GM21723 (cell line): ENCODE measurements at regions not wholly inside any gene's neighbourhood (a gene's known extent, or its start where the extent isn't known, plus 50 kb on each side); places are given as distances from the start of the nearest gene placed in this dataset.
"Not testable (repeated sequence)": the region's sequence is repeated elsewhere in the genome, so short reads cannot be mapped to it uniquely, and the experiment has no call there.

Source experiments
- ATAC-seq: cut with Tn5 transposase; IDR thresholded peaks from one replicate; pipeline ENCODE4 v1.9.1; 2021; ENCODE audit warnings: mild to moderate bottlenecking, moderate library complexity; ENCODE audit not compliant: unreplicated experiment

DNA sequence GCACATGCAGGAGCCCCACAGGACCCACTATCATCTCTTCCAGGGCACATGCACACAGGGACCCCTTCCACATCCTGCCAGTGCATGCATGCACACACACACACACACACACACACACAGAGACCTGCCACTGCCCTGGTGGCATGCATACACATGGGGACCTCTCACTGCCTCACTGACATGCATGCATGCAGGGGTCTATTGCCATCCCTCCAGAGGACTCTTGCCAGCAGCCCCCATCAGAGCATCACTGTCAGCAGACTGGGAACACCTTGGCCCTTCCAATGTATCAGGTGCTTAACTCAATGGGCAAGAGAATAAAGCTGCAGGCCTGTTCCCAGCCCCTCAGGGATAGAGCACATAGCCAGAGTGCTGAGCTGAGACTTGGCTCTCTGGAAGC lies 433.6 kb upstream of the PPP1R2C start:
- ATAC-seq = no peak

DNA sequence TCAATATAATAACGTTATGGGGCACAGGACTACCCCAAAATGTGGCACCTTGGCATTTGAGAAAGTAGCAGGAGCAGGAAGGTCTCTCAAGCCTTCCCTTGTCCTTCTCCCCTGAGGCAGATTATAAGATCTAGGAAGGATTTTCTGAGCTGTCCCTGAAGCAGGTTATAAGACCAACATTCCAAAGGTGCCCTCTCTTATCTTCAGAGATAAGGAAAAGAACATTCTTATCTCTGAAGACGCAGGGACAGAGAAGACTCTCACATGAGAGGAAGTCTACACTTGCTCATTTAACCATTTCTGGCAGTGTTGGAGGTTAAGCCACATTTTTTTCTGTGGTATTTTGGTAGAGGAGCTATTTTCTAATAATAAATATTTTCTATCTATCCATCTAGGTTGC lies 437.9 kb upstream of the MAOA start:
- ATAC-seq = no peak

DNA sequence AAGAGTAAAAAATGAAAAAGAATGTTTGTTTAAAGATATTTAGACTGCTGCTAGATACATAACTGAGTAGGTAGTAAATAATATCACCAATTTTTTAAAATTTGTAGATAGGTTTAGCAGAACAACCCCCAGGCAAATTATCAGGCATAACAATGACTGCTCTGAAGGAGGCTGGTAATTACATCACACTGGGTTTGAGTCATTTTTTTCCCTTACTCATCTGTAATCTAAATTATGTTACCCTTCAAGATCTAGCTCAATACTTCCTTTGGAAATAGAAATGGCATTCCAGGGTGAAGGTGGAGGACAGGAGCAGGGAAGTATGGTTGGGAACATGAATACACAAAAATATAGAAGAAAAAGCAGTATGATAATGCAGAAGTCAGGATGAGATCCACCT lies 431.6 kb upstream of the MAOA start:
- no peak for ATAC-seq

DNA sequence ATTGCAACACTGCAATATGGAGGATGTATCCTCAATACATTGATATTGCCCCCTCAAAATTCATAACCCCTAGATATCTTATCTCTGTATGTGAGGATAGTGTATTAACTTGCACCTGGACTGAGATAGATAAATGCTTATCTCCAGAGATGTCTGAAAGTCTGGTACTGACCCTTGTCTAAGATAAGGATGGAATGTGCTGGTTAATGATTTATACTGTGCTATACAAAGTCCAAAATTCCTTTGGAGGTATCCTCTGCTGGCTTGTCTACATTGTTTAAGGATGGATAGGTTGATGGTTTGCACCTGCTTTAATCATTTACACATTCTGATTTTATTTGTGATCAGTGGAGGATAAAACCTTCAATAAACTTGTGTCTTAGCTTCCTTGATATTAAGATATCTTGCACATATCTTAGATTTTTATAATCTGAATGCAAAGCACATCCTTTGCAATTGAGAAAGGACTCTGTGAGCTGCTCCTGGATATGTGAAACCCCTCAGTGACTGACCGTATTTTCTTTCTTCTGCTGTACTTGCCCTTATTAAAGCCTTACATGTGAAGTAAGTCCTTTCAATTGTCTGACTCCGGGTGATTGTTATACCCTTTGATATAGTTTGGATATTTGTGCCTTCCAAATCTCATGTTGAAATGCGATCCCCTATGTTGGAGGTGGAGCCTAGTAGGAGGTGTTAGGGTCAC lies 430.3 kb upstream of the MAOA start:
- no peak for ATAC-seq

DNA sequence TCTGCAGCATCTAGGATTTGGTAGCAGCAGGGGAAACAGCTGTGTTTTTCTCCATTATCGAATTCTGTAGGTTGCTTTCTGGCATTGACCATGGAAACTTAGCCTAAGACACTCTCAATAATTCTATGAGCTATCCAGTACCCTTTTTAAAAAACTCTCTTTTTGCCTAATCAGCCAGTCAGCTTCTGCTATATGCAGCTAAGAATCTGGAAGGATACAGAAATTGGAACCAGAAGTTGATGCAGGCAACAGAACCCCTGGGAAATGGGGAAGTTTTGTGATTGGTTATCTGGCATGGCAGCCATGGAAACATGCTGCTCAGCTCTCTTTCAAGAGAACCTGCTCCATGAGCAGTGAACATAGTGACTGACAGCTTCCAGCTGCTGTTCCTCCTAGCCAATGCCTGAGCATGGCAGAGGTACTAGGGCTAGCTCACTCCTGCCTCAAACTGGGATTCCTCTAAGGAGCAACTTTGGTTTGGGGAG lies 417.6 kb upstream of the MAOA start:
- ATAC-seq = no peak

DNA sequence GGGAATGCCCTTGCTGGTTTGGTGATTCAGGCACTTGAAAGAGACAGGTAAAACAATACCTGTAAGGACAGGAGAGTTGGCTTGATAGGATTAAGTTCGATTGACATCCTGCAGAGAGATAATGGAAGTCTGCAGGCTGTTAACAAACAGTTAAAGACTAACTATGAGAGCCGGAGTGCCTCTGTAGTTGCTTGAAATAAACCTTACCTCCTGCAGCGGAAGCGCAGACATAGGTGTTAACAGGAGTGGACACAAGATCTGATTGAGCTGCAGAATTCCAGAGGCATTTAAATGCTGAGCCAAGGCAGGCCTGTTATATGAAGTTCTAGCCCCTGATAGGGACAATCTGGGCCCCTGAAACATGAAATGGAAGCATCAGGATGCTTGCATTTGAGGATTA lies 416.7 kb upstream of the MAOA start:
- no peak for ATAC-seq

DNA sequence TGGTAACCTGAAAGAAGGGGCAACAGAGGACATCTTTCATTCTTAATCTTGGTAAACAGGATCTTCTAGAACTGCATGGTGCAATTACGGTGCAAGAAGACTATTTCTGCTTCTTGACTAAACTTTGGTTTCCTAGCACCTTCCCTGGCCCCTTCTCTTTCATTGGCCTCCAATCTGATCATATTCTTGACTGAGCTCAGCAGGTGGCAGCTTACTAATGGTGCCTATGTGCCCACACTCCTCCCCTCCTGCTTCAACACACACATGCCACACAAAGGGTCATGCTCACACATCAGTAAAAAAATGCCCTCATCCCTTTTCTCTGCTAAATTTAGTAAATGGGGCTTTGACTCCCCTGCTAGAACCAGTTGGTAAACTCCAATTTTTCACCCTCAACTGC lies 400.5 kb upstream of the MAOA start:
- no peak for ATAC-seq

DNA sequence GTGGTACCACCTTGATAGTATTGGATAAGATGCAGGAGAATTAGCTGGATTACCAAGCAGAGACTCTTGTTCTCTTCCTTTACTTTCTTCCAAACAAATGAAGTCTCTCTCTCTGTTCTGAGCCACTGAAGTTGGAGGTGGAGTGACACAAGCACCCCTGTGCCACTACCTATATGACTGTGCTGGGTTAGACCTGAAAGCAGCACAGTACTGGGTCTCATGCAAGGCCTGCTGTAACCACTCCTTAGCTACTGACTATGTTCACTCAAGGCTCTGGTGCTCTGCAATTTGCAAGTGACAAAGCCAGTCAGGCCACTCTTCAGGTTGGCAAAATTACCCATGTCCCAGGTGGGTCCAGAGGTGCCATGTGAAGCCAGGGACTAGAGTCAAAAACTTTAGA lies 389.6 kb upstream of the MAOA start:
- no peak for ATAC-seq

DNA sequence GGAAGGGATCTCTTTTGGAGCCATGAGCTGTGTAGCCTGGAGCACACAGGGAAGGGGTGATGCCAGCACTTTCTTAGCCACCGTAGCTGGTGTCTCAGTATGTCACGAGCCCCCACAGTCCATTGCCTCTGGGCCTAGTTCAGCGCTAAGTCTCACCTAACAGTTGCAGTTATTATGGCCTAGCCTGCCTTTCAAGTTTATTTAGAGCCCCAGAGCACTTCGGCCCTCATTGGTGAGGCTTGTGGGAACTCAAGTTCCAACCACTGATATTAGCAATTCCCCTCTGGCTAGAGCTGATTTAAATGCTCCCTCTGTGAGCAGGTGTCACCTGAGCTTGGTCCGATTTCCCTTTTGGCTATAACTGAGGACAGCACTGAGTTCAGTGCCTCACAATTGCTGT lies 388.4 kb upstream of the MAOA start:
- ATAC-seq = no peak

DNA sequence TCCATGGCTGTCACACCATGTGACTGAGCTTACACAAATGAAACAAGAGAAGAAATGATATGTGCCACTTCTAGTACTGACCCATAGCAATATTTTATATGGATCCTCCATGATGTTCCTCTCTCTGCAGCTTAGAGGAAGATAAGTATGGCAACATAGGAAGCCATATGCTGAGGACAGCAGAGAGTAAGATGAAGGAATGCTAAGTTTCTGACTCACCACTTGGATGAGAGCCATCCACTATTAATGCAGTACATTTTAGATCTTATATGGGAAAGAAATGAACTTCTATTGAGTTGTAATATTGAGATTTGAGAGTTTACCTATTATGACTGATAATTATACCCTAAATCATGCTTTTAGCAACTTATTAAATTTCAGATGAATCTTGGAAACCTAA lies 386.9 kb upstream of the MAOA start:
- no peak for ATAC-seq

DNA sequence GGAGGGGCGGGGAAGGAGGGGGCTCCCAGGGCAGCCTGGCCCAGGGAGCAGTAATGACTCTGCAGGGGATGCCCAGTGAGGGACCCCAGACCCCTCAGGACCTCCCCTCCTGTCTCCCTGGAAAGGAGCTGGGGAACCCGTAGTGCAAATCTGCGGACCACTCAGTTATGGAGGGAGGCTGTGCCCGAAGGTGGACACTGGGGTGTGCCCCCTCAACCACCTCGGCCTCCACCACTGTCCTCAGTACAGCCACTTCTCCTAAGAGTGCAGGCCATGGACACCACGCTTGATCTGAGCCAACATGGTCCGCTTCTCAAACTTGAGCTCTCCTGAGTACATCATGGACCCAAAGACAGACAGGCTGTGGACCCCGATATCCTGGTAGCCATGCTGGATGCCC lies 378.2 kb upstream of the MAOA start:
- ATAC-seq = no peak

DNA sequence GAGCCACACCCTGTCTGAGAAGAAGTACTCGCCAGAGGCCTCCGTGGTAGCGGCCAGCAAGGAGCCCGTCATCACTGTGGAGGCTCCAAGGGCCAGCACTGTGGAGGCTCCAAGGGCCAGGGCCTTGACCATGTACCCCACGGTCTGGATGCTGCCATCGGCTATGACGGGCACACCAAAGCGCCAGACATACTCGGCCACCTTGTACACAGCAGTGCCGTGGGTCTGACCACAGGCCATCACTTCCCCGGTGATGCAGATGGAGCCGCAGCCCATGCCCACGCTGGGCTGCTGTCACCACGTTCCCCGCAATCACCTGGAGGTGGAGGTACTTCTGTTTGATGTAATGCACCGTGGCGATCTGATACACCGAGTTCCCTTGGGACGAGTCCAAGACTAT lies 377.7 kb upstream of the MAOA start:
- ATAC-seq = no peak

DNA sequence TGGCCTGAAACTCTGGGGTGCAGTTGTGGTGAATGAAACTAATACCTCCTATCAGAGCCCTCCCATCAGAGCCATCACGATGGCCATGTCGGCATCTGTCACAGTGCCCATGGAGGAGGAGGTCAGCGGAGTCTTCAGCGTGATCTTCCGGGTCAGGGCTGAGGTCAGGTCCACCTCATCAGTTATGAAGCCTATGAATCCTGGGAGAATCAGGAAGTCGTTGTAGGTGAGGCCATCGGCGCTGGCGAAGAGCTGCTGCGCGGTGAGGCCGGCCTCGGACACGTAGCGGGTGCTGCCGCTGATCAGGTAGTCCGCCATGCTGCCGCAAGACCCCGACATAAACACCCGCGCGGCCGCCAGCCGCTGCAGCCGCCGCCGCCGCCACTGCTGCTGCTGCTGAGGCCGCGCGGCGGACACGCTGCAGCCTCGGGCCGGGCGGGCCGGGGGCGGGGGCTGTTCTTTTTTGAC lies 376.7 kb upstream of the MAOA start:
- no peak for ATAC-seq

DNA sequence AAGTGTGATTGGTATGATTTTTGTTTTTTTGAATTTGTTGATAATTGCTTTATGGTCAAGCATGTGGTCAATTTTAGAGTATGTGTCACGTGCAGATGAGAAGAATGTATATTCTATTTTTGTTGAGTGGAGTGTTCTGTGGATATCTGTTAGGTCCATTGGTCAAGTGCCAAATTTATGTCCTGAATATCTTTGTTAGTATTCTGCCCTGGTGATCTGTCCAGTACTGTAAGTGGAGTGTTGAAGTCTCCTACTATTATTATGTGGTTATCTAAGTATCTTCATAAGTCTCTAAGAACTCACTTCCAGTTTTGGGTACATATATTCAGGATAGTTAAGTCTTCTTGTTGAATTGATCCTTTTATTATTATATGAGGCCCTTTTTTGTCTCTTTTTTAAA lies 372.9 kb upstream of the MAOA start:
- ATAC-seq = no peak

DNA sequence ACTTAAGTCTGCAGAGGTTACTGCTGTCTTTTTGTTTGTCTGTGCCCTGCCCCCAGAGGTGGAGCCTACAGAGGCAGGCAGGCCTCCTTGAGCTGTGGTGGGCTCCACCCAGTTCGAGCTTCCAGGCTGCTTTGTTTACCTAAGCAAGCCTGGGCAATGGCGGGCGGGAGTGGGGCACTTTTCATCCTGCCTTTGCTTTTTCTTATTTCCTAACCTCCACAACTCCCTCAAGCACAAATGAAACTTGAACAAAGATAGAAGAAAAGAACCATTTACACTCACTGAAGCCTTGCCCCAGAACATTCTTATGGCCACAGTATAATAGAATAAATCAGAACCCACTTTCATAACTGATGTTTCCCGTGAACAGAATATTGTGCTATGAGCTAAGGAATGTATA lies 344.5 kb upstream of the MAOA start:
- not testable (repeated sequence) for ATAC-seq

DNA sequence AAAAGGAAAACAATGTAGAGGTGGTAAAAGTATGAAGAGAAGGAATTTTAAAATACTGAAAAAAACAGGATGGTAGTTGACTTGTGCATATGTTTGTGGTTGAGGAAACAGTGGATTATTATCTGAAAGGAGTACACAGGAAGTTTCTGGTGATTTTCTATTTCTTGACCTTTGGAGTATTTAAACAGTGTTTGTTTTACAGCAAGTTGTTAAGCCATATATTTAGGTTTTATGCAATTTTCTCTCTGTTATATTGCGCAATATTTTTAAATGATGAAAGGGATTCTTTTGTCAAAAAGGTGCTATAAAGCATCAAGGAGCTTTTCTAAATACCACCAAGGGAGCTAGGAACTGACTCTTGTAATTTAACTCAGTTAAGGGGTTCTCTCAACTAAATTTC lies 343.1 kb upstream of the MAOA start:
- no peak for ATAC-seq

DNA sequence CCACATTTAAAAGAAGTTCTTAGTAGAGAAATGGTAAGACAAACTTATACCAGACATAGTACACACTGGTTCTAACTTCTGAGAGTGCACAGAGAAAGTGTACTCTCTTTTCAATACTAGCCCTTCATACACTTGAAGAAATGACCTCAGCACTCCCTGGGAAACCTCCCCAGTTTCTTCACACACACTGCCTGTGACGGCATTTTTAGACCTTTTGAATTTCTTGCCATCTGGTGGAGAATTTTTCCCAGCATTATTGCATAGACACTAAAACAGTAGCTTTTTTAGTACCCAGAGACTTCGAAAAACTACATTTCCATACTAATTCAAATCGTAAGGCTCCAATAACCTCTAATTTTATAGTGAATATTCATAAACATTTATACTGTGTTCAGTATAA lies 341.6 kb upstream of the MAOA start:
- no peak for ATAC-seq

DNA sequence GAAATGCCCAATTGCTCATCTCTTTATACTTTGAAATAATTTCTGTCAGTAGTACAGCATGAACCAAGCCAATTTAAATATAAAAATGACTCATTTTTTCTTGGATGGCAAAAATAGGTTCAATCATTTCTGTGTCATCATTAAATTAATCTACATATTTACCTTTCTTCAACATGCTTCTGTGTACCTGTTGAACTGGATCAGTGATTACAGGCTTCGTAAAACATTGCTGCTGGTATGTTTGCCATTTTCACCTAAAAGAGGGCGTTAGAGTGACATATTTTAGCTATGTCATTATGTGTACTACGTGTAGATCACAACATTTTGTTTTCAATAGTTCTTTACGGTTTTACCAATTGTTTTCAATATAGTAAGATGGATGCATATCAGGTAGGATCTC lies 340.5 kb upstream of the MAOA start:
- ATAC-seq = no peak

DNA sequence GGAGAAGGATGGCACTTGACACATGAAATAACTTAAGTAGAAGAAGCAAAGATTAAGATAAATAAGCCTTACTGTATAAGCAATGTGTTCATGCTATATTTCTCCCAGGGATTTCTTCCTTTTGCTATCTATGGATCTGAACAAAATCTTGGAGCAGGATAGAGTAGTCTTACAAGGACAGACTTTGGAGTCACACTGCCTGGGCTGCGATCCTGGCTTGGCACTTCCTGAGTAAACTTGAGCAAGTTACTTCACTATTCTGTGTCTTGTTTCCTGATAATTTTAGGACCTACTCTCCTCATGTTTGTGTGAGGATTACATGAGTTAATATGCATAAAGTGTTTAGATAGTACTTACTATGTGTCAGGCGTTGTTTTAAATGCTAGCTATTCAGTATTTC lies 340.0 kb upstream of the MAOA start:
- no peak for ATAC-seq

DNA sequence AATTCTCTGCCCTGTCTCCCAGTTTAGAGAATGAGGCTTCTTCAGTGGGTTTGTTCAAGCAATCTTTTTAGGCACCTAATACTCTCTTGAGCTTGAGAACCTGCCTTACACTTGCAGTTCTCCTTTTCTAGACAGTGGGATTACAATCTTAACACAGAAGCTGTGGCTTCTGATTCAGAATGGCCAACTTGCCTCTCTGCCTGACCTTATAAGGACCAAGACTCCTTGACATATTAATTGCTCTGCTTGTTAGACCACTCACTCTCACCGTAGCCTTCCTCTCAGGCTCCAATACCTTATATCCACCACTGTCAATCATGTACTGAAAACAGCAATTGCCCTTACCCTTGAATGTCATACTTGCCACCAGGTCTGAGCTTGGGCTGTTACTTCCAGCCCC lies 338.7 kb upstream of the MAOA start:
- ATAC-seq = no peak

DNA sequence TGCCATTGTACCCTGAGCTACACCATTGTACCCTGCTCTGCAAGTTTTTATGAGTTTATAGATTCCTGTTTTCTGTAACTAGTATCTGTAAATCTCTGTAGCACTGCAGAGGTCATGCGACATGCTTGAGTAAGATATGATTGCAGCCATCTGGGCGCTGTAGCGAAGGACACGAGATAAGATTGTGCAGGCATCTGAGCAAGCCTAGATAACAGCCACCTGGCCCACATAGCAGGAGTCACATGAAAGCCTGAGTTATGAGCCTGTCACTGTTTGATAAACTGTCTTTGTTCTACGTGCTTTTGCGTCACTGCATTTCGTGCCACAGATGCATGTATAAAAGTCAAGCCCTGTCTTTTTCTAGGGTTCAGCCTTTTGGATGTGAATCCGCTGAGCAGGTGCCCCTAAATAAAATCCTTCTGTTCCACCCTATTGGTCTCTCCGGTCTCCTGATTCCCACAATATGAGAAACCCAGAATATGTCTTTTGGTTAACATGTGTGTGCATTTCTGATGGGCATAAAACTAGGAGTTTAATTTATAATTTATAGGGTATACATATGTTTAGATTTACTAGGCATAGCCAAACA lies 327.6 kb upstream of the MAOA start:
- no peak for ATAC-seq

DNA sequence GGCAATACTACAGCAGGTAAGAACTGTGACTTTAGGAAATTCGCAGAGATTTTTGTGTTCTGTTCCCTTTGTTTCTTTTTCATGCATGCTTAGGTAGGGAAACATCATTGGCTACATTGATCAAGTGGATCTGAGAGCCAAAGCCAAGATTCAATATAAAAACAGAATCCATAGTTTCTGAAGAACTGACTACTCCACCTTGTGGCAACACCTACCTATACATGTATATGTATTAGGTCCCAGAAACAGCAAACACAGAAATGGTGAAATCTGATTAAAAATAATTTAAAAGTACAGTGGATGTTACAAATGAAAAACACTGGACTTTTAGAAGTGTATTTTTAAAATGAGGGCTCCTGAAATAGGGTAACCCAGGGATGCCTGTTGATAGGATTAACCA lies 322.6 kb upstream of the MAOA start:
- no peak for ATAC-seq

DNA sequence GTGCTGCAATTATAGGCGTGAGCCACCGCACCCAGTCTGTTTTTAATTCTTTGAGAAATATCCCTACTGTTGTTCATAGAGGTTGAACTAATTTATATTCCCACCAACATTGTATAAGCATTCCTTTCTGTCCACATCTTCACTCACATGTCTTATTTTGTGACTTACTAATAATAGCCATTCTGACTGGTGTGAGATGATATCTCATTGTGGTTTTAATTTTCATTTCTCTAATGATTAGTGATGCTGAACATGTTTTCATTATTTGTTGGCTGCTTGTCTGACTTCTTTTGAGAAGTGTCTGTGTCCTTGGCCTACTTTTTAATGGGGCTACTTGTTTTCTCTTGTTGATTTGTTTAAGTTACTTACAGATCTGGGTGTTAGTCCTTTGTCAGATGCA lies 310.9 kb upstream of the MAOA start:
- ATAC-seq = peak; percentile 38
